GM20000 (cell line): ENCODE measurements at regions not wholly inside any gene's neighbourhood (a gene's known extent, or its start where the extent isn't known, plus 50 kb on each side); places are given as distances from the start of the nearest gene placed in this dataset.

Experiments used
- DNase-seq: peaks from one replicate; pipeline ENCODE4 v3.0.0; 2012; ENCODE audit warnings: low spot score
- CTCF ChIP-seq: IDR thresholded peaks from 2 replicates; pipeline ENCODE4 v1.5.1; 2012; ENCODE audit warnings: mild to moderate bottlenecking, control low read depth; ENCODE audit errors: extremely low read depth, missing control alignments

- DNase-seq = no peak
- TF ChIP-seq CTCF = no peak
These were observed 138.1 kb upstream of the RAP2B start for GRCh38 chr3:153023896-153024295.

GRCh38 chr3:153026026-153026425, 136.0 kb upstream of the RAP2B start:
- DNase-seq = no peak
- no peak for TF ChIP-seq CTCF

GRCh38 chr3:153028381-153028780, 133.6 kb upstream of the RAP2B start:
- DNase-seq = no peak
- no peak for TF ChIP-seq CTCF

GRCh38 chr3:153029350-153029749, 132.7 kb upstream of the RAP2B start:
- no peak for DNase-seq
- TF ChIP-seq CTCF = no peak

GRCh38 chr3:153032891-153033290, 129.1 kb upstream of the RAP2B start:
- DNase-seq = no peak
- no peak for TF ChIP-seq CTCF

GRCh38 chr3:153036846-153037245, 125.2 kb upstream of the RAP2B start:
- no peak for DNase-seq
- TF ChIP-seq CTCF = no peak

- no peak for DNase-seq
- no peak for TF ChIP-seq CTCF
These were observed 123.7 kb upstream of the RAP2B start for GRCh38 chr3:153038367-153038766.
